UCSD-AML1 (cell line): ENCODE measurements at regions not wholly inside any gene's neighbourhood (a gene's known extent, or its start where the extent isn't known, plus 50 kb on each side); places are given as distances from the start of the nearest gene placed in this dataset.

Source experiments
- DNase-seq: peaks from one replicate; lab custom pipeline; 2025; ENCODE audit not compliant: unreplicated experiment; lab: John Stamatoyannopoulos, UW

DNA sequence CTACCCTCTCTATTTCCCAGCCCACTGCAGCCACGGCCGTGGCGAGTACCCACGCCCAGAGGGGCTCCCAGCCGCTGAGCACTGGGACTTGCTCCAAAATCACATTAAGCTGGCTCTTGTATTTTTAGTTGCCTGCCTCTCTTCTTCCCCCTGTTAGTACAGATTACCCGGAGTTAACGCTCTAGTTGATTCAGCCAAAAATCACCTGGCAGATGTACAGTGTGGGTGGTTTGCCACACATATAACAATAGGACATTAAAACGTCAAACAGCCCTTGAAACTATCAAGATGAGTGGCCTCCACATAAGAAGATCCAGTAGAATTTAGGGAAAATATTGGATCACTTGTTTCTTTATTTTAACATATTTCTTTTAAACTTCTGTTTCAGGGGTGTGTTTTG lies 268.8 kb upstream of the PRDM1 start:
- no peak for DNase-seq

DNA sequence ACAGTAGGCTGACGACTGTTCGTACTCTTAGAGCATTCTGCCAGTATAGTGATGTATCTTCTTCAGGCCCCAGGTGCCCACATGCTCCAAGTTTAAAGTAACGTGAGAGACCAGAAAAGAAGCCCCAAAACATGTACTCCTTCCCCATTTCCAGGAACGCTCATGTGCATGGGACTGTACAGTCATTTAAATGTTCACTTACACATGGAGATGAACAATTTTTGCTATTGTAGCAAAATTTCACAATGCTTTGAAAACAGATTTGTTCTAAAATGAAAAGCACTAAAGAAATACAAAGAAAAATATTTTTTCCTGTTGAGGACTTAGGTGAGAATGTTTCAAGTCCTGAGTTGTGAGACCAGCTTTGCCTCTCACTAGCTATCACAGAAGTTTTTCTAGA lies 269.3 kb upstream of the PRDM1 start:
- no peak for DNase-seq

DNA sequence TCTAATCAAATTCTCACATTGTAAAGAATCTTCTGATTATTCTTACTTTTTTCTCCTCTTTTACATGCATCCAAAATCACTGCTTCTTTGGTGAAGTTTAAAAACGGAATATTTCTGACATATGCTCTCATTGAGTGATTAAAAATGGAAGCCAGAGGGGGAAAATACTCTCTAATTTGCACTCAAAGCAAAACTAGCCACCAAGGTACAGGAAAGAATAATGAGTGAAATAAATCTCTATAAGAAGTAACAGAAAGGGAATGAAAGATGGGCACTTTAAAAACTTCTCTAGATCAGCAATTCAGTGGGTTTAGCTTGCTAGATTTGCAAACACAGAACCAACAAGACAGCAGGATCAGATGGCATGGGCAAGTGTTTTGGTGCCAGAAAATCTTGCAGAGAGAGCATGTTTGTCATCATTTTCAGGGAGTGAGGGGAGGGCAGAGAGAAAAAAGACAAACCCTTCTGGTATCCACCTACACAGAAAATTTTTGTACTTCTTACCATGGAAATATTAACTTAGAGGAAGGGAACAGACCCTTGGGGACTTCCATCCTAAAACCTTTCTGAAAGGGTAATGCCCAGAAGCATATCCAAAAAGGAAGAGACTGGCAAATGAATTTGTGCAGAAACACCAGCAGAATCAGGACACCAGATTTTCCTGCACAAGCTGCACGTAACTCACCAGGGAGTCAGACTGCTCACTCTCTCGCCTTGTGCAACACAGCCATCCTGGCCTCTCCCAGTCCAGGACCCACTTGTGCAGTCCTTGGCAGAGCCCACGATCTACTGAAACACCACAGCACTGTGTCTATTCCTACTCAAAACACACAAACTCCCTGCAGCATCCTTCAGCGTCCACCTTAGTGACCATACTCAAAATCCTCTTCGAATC lies 270.2 kb upstream of the PRDM1 start:
- DNase-seq = no peak

DNA sequence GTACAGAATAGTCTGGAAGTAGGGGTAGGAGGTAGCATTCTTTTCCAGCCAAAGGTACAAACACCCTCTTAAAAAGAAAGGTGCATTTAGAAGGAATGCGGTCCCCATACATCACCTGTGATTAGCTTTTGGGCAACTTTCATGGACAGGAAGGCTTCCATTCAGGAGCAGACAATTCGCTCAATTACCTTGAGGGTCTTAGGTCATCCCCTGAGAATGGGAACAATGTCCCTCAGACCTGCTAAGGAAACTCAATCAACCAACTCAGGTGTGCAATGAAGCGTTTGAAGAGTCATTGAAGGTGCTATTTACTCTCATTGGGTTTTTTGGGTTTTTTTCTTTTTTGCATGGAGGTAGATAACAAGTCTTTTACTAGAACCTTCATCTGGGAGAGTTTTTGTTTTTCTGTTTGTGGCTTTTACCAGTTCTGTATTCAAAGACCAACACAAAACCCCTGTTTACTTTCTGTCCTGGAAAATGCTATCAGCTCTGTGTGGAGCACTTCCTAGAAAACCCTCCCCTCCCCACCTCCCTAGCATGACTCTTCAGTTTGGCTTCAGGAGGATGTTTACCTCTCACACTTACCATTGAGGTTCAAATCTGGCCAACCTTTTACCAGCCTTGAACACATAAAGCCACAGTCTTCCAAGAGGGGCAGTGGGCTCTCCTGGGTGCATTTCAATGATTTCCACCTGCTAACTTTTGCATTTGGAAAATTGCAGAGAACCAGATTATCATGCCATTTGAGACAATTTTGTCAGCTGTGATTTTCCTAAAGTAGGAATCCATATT lies 271.2 kb upstream of the PRDM1 start:
- DNase-seq = no peak

DNA sequence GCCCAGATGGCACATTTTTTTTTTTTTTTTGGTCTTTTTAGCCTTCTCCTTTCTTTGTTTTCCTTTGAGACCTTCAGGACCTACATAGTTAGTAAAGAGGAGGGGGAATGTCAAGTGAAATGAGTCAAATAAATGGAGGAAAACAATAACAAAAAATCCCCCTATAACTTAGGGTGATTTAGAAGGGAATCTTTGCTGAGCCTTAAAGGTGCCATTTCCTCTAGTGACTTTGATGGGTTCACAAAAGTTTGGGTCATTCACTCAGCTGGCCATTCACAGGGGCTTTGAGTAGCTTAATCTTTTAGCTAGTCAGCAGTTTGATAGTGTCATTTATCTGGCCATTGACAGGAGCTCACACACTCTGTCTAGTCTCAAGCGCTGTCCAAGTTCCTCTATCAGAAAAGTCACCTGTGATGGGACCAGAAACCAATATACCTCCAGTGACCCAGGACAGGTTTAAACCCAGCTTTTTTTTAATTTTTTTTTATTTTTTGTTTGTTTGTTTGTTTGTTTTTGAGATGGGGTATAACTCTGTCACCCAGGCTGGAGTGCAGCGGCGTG lies 275.1 kb upstream of the PRDM1 start:
- DNase-seq = no peak

DNA sequence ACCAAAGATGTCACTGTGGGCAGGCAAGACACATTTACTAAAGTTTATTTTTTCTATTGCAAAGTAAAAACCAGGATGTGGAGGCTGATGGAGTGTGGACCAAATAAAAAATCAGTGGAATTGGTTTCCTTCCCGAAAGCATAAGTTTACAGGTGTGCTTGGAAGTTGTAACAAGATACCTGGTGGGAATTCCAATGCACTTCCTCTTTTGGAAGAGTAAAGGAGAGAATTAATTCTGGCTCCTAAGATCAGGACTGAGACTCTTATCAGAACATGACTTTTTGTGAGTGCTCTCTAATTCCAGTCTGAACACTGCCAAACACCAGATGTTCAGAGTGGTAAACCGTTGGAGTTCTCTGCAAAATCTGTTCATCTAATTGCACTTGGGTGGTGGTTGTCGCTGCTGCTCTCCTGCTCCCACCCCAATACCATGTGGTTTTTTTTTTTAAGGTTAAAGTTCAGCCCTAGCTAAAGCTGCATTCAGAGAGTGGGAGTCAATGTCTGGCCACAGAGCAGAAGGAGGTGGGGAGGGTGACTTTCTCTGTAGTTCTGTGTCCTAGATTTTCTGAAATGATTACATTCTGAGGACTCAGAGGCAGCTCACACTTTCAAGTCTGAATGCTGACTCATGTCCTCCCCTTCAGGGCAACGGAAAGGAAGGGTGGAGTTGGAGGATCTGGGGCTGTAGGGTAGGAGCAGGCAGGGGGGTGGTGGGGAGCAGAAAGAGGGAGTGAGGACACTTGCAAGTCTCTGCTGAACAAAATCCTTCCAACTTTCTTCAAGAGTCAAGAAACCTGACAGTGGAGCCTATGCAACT lies 275.8 kb upstream of the PRDM1 start:
- DNase-seq = peak; percentile 69

DNA sequence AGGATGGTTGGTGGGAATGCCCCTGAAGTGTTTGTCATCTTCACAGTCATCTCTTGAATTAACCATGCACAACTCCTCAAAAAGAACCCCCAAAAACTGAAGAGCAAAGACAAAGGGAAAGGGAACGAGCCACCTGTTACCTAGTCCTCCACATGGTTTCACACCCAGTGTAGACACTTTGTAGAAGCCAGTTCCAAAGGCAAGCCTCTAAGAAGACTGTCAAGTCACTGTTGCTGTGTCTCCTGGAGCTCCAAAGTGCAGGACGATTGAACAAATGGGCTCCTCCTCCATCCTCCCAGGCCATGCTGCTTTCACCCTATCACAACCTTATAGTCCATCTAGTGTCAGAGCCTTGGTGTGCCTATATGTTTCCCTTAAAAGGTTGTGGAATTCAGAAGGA lies 277.6 kb upstream of the PRDM1 start:
- no peak for DNase-seq

DNA sequence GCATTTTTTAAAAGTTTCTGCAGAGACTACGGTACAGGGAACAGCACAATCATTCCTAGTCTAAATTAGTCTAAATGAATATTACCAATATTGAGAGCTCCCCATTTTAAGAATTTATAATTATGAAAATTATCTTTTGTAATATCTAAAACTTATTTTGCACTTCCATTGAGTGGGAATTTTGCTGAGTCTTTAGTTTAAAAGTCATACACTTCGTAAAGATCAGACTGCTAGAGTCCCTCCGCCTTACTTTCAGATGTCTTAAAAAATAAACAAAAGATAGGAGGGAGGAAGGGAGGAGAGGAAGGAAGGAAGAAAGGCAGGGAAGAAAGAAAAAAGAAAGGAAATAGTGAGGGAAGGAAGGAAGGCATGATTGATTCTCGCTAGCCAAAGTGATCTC lies 278.2 kb upstream of the PRDM1 start:
- DNase-seq = no peak

DNA sequence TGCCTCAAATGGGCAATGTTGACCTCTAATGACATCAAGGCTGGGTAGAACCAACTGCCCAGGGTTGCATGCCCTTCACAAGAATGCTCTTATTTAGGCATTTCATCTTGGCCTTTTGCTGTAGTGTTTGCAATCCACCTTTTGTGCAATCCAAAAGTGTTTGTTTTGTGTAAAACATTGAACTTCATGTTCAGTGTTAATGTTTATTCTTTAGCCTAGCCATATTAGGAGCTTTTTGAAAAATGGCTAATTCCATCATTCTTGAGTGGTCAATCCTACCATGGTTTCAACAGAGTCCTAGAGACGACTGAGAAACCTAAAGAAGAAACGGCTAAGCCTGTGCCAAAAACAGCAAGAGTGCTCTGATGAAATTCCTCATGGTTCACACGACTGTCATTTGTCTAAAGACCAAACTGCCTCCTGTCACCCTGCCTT lies 279.6 kb upstream of the PRDM1 start:
- no peak for DNase-seq

DNA sequence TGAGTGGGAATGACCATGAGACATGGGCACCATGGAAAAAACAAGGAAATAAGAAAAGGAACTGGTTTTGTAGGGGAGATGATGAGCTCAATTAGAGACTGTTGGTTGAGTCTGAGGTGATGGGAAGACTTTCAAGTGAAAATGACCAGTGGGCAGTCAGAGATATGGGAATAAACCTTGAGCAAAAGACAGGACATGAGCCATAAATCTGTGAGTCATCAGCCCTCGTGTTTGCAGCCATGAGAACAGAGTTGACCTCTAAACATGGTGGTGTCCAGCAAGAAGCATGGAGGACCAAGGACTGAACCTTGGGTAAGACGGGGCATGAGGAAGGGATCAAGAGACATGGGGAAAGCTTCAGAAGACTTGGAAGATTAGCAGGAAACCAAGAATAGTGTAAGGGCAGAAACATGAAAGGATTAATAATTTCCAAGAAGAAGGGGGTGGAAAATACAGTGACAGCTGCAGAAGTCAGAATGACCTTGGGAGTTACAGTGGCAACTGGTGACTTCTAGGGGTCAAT lies 280.6 kb upstream of the PRDM1 start:
- DNase-seq = no peak

DNA sequence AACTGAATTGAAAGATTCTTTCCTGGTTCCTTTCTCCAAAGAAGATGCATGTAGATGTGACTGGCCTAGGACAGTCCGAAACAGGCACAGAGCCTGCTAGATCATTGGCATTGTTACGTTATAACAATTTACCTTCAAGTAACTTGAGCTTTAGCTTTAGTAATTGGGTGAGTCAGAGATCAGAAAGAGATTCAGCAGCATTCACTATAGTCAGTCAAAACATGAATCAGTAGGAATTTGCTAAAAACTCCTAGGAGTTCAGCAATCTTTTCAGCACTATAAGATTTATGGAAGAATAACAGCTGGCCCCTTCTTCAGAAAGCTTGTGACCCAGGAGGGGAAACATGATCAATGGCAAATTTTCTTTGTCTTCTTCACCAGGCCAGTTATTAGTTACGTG lies 281.7 kb upstream of the PRDM1 start:
- DNase-seq = no peak

DNA sequence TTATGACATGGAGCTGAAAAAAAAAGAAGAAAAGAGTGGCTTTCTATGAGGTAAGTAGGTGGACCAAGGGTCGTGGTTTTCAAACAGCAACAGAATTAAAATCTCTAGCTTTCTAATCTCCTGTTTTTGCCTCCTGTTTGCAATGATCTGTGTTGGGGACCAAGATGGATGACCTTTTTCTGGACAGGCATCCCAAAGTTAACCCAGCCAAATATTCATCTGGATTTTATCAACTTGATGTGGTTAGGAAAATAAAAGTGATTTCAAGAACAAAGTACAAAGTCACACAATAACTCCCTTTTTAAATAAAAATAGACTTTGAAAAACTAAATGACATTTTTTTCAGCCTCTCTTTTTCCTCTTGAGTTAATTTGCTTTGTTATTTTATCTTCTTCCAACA lies 282.1 kb upstream of the PRDM1 start:
- no peak for DNase-seq

DNA sequence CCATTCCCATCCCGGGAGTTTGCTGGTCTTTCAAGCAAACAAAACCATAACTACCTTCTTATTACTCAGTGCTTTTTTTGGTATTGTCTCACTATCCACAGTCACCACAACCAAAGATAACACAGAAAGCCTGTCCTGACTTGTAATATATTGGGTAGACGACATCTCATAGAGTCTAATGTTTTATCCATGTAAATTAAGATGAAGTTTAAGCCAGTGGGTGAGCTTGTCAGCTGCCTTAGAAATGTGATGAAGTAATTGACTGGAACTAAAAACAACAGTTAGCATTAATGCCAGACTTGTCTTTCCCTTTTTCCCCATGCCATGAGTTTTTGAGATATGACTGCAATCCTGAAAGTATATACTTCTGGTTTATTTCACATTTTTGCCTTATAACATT lies 282.7 kb upstream of the PRDM1 start:
- DNase-seq = no peak

DNA sequence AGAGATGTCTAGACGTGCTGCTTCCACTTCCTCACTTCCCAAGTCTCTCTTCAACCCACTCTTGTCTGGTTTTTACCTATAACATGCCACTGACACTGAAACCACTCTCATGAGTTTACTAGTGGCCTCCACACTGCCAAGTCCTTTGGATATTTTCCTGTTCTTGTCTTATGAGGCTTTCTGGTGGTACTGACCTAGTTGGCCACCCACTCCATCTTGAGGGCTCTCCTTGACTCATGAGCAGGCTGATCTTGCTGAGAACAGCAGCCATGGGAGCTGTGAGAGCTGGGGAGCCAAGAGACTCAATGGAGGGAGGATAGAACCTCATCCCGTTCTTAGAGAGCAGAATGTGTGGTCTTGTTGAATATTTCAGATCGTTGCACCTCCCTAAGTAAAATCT lies 283.4 kb upstream of the PRDM1 start:
- DNase-seq = no peak

DNA sequence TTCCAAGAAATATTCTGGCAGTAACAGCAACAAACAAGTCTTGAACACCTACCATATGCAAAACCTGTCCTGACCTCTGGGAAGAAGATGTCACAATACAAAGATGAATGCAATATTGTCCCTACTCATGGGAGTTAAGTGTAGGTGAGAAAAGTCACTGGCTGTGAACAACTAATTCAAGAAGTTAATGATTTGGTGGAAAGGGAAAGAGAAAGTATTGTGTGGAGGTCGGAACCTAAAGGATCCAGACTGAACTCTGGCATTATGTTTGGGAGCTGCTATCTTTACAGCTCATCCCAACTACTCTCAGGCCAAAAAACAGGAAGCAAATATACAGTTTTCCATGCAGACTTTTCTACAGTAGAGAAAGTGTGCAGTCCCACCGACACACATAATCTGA lies 285.3 kb upstream of the PRDM1 start:
- DNase-seq = no peak

DNA sequence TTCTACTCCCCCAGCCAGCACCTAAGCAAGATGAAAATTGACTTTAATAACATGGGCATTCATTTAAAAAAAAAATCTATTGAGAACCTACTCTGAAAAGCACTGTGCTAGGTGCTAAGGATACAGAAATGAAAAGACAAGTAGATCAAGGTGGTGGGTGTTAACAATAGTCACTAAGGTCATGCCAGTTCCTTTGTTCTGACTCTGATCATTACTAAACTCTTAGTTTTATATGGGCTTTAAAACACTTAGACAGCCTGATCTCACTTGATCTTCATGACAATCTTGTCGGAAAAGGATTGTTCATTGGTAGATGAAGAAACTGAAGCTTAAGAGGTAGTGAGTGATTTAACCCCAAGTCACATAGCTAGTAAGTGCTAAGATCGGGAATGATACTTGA lies 285.7 kb upstream of the PRDM1 start:
- DNase-seq = no peak

DNA sequence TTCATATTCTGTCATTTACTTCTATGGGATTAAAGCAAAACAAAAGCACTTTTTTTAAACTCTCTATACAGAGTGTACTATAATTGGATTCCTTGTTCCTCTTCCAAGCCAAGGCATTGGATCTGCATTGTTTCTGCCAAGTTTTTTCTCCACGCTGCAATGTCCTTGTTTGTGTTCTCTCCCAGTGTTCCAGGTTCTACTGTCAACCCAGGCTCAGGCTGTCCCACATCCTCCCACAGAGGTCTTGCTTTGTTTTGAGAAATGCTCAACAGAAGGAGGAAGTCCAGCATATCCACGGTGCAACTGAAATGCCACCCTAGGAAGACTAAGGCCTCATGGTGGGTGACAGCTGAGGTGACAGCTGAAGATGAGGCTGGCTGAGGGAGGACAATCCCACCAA lies 287.1 kb upstream of the PRDM1 start:
- peak; percentile 32 for DNase-seq

DNA sequence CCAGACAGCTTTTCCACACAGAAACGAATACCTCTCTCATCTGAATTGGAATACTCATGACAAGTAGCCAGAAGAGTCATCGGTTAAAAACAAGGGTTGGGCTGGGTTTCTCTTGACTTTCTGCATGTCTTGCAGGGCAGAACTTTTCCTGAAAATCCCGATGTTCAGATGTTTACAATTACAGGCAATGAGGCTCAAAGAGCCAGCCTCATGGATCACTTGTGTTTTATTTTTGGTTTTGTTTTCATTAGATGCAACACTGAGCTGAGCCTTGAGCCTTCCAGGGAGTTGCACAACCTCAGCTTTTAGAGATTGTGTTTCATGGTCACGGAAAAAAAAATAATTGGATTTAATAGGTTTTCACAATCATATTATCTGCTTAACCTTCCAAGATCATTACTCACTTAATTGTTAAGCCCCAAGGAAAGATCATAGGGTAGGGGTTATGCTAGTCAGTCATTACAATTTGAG lies 288.1 kb upstream of the PRDM1 start:
- DNase-seq = no peak

DNA sequence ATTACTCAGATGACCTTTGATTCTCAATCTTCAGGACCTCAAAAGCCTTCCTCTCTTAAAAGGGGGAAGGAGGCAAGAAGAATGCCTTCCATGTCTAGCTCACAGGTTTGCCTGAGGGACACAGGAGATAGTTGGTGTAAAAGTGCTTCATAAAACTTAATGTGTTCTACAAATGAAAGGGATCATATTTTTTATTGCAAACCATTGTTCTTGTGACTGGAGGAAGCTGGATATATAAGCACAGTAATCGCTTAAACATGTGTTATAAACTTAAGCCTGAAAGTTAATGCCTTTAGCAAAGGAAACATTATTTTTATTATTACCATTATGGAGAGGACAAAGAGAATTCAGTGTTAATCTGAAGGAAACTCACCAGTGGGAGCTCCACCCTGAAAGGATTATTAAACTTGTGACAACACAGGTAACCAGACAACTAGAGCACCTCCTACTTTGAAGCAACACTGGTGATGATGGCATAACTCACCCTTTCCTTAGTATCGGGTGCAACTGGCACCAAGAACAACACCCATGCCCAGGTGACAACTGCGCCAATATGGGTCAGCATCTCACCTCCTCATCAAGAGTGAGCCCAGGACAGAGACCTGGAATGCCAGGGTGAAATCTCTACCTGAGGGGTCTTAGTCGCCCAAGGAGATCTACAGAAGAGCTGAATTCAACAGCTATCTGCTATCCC lies 288.7 kb upstream of the PRDM1 start:
- no peak for DNase-seq

DNA sequence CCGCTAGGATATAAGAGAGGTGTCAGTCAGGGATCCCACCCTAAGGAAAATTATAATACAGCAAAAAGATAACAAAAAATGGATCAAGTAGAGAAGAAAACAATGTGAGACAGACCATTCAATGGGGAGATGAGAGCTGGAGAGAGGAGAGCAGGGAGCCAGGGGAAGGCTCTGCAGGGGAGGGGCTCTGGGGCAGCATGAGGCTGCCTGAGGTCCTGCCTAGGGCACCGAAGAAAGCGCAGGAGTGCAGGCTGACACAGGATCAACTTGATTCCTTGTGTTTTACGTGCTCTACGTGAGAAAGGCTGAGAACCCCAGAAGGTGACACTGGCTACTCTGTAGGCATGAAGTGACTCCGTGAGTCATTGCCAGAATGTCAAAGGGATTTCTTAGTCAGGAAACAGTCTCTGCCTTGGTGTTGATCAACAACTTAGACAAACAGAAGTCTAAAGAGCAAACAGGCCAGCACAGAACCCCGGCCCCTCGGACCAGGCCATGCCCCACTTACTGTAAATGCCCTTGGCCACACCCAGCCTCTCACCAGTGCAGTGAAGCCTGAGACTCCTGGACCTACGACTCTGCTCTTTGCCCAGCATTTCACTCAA lies 290.1 kb upstream of the PRDM1 start:
- DNase-seq = no peak
